Dedifferentiated amniotic fluid mesenchymal stem cell (primary cell): ENCODE measurements at regions not wholly inside any gene's neighbourhood (a gene's known extent, or its start where the extent isn't known, plus 50 kb on each side); places are given as distances from the start of the nearest gene placed in this dataset.

ENCODE experiments used
- DNase-seq: peaks from one replicate; pipeline ENCODE4 v3.0.0-alpha.2; 2016; ENCODE audit errors: extremely low spot score

DNA sequence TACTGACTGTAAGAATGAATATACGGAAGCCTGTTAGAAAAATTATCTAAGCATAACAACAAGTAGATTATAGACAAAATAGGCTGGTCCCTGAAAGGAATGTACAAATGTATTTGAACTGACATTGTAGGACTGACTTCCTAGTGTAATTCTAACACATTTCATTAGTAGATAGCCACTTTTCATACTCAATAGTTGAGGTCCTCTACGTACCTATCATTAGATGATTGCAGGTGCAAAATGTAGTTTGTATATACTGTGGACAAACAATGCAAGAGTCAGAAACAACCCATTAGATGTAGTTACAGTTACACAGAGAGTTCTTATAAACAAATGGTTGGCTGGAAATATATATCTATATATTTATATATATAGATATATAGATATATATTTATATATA is 402.3 kb upstream of the SLITRK6 start:
- DNase-seq = no peak

DNA sequence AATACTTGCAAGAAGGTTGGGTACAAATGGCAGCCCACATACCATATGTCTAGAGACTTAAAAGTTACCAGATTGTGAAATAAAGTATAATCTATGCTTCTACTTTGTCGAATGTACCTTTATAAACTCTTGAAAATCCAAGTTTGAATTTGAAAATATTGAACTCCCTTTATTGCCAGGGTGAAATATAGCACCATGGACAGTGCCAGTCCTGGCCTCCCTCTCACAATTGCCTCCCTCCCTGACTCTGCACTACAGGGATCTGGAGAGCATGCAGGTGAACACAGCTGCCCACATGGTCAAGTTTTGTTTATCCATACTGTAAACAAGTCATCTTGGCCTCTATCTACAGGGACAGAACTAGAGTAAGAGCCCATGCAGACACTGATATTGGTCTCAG is 394.1 kb upstream of the SLITRK6 start:
- DNase-seq = no peak

DNA sequence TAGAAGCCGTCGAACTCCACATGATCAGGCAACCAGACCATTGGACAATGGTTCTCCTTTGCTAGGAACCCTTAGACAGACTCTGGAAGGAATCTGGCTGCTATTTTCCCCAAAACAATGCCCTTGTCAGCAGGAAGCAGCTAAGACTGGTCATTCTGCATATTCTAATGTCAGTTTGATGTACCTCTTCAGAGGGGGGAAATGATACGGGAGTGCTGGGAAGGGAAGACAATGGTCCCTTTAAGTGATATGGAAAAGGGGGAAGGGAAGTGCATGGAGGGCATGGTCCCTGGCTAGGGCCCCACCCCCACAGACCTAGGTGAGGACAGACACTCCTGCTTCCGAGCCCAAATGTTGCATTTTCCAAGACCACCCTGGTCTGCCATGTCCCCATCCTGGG is 389.0 kb upstream of the SLITRK6 start:
- DNase-seq = no peak

DNA sequence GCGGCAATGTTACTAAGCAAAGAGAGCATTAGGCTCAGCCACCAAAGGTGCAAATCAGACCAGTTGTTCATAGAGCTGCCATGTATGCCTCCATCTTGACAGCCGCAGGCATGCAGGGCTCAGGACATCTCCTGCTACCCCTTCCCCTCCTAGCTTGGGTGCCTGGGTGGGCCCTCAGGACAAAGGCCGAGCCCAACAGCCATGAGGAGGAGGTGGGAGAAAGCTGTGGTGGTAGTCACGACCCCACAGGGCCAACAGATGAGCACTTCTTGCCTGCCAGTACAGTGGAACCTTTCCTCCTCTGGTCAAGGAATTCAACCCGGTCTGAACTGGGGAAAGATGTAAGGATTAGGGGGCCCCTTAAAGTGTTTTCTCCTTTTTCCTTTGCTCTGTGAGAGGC is 386.4 kb upstream of the SLITRK6 start:
- DNase-seq = no peak

DNA sequence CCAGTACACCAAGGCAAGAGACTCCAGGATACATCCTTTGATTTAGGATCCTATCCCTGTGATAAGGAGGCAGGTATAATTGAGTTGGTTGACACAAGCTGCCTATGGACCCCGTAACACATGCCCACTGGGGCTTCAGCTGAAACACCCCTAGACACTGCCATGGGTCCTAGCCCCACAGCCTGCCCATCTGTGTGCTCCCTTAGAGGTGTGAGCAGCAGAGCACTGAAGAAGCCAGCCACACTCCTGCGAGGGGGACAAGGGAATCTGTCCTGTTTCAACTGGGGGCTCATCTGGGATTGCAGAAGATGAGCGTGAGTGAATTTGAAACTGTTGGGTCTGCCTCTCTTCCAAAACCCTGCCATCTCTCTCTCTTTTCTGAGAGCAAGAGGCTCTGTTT is 385.9 kb upstream of the SLITRK6 start:
- no peak for DNase-seq

DNA sequence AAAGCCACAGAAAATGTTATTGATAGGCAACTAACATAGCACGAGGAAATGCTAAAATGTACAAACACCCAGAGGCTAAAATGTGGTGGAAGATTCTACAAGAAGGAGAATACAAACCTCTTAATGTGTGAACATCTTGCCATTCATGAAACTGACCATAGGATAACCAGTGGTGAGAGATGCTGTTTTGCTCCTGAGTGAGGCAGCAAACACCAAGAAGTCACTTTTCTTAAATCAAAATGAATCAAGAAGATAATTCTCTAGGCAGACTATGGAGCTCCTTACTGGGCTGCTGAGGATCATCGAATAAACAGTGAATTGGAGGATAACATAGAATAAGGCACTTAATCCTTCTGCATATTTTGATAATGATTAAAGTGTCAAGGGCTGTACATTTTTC is 375.4 kb upstream of the SLITRK6 start:
- no peak for DNase-seq

DNA sequence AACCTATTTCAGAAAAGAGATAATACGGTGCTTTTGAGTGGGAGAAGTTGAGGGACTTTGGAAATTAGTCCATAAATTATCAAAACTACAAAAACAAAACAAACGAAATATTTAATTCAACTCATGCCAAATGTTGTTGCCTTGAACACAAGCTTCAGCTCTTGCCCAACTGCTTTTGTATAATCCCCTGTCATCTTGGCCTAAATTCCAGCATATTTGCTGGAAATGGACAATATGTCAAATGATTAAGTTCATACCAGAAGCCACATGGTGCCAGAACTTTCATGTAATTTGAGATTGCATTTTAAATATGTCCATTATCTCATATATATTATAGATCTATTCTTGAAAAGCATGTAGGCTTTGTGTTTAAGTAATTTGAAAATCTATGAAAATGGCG is 373.7 kb upstream of the SLITRK6 start:
- no peak for DNase-seq

DNA sequence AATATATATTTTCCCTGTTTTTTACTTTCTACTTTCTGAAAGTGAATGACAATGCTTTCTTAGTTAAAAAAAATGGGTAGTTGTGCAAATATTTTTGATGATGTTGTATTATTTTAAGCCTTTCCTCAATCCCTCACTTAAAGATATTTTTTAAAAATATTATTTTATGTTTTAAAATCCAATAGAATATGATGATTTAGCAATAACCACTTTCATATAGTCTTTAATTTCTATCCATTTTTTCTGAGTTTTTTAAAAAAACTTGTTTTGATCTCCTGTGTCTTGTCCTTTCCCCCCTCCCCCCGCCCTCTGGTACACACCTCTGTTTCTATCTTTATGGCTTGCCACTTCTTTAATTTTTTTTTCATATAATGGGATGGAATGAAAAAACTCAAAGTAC is 362.0 kb upstream of the SLITRK6 start:
- no peak for DNase-seq

DNA sequence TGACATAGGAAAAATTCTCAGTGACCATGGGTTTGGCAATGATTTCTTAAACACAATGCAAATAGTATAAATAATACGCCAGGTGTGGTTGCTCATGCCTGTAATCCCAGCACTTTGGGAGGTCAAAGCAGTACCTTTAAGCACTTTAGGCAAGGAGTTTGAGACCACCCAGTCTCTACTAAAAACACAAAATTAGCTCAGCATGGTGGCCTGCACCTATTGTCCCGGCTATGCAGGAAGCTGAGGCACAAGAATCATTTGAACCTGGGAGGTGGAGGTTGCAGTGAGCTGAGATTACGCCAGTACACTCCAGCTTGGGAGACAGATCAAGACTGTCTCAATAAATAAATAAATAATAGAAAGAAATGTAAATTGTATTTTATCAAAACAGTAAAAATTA is 356.5 kb upstream of the SLITRK6 start:
- DNase-seq = no peak

DNA sequence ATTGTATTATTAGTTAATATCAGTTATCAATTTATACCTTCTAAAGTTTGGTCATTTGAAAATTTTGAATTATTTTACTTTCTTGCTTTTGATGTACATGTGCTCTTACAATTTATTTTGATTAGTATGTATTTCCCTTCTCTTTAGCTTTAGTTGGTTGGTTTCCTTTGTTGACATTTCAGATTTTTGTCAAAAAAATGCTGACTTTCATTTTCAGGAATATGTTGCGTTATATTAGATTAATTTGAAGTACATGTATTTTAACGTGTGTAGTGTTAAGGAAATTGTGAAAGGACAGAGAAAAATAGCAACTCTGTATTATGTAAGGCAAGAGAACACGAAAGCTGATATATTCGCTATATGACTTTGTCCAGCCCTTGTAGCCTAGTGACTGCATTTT is 342.9 kb upstream of the SLITRK6 start:
- no peak for DNase-seq

DNA sequence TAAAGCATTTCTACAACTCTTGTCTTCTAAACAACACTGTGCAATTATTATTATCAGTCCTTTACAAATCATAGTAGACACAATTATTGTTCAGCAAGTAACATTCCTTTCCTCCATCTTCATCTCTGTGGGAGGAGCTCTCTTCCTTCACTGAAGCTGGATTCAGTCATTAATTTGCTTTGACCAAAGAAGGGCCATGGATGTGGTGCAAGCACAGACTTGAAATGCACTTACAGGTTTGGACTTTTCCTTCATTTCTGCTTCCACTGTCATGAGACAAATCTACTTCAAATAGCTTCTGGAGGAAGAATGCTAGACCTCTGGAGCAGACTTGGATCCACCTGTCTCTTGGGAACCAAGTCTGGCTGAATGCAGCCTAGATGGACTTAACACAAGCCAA is 336.6 kb upstream of the SLITRK6 start:
- DNase-seq = no peak

DNA sequence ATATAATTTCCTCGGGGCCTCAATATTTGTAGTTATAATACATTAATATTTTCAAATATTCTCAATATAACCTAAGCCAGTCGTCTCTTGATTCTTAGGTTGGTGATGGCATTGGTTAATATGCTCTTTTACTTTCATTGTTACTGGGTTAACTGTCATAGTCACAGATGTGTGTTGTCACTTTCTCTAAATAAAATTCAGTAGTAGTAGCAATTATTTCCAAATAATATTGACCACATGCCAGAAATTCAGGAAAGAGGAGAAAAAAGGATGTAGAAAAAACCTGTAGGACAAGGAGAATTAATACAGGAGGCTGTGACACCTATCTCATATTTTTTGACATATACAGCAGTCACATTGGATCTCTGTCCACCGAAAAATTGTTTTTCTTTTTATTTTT is 322.7 kb upstream of the SLITRK6 start:
- no peak for DNase-seq

DNA sequence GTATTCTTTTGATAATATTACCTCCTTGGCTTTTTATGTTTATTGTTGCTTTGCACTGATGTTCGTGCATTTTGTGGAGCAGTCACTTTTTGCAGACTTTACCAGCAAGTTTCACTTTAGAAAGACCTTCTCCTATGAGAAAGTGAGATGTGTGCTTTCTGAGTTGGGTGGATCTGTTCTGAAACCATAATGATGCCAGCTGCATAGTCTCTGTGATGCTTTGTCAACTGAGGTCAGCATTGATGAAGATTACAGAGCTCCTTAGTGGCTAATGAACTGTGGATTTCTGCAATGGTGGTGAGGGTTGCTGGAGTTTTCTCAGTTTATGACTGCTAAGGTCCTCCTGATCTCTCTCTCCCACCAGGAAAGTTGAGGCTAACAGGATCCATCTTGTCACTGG is 309.9 kb upstream of the SLITRK6 start:
- DNase-seq = no peak

DNA sequence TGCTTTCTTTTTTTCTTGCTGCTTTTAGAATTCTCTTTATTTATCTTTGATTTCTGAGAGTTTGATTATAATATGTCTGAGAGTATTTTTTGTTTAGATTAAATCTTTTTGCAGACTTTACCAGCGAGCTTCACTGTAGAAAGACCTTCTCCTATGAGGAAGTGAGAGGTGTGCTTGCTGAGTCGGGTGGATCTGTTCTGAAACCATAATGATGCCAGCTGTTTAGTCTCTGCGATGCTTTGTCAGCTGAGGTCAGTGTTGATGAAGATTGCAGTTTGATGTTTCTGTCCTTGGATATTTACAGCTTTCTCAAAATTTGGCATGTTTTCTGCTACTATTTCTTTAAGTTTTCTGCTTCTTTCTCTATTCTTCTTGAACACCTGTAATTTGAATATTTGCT is 309.1 kb upstream of the SLITRK6 start:
- no peak for DNase-seq

DNA sequence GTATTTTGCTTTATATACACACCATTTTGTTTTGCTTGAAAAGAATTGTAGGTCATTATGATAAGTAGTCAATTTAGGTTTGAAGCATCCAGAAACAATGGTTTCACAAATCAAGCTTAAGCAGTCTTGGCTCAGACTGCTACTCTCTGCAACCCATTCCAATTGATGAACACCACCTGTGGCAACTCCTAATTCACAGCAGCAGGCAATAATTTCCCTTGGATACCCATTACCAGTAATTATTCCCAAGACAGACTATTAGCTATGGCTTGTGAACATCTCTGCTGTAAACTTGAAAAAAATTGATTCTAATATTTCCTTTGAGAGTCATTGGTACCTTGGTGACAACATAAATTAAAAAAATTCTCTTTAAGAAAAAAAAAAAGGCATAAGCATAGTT is 299.3 kb upstream of the SLITRK6 start:
- DNase-seq = no peak

DNA sequence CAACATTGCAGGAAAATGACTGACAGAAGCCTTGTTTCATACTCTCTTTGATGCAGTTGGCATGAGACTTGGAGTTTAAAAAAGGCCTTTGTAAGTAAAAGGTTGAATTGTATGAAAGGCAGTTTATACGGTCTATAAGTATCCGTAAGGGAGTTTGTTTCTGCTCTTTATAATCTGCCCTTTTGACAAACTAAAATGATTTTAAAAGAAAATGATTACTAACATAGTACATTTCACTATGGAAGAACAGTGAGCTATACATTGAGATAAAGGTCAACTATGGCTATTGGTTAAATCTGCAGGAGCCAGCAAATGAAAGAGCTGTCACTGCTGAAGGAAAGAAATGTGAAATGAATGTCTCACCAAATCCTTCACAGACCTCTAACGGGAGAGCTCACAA is 296.1 kb upstream of the SLITRK6 start:
- no peak for DNase-seq

DNA sequence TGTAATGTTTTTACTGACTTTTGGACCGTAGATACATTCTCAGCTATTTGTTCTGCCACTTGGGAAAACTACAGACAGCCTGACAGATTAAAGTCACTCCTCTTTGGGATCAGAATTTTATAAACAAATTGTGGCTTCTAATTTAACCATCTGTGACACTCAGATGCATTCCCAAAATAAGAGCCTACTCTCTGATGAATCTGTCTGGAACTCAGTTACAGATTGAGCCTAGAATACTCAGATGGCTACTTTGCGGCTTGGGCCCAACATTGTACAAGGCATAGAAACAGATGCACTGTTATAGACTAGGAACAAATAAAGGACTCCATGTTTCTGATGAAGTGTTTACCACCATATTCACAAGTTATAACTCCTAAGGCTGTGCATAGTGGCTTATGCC is 291.0 kb upstream of the SLITRK6 start:
- DNase-seq = peak; percentile 10

DNA sequence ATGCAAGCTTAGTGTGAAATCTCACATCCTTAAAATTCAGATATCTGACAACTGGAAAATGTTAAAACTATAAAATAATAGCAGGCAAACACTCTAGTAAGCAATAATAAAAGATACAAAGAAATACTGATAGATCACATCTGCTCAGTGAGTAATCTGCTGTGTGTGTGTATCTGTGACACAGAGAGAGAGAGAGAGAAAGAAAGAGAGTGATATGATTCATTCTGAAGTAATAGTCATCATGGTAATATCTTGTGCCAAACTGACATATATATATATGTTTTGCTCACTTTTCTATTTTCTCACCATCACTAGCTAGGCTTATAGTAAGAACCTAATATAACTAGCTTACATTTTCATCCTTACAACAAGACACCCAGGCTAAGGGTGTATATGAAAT is 288.0 kb upstream of the SLITRK6 start:
- no peak for DNase-seq

DNA sequence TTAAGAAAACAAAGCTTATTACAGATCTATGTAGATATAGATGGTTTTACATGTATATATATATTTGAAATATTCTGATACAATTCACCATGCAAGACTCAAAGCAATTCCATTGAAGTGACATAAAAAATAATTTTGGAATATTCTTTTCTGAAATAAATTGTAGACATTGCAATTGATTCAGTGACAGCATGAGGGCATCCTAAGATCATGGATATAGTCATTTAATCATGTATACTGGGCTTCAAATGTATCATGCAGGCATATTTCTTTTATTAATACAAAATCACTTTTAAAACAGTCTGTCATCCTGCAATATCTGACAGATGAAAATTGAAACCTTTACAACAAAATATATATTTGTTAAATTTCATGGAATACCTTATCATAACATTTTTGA is 286.7 kb upstream of the SLITRK6 start:
- no peak for DNase-seq

DNA sequence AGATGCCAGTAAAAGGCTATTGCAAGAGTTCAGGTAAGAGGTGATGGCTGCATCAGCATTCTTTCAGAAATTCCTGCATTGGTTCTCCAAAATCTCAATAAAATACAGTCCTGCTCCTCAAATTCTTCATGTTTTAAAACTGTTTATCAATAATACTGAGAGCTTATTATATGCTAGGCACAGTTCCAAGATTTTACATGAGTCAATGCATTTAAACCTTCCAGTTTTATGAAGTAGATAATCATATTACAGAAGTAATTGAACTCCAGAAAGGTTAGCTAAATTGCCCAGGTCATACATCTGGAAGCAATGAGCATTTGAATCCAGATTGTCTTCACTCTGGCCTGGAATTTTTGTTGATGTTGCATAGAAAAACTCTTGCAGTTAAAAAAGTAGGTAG is 282.9 kb upstream of the SLITRK6 start:
- no peak for DNase-seq

DNA sequence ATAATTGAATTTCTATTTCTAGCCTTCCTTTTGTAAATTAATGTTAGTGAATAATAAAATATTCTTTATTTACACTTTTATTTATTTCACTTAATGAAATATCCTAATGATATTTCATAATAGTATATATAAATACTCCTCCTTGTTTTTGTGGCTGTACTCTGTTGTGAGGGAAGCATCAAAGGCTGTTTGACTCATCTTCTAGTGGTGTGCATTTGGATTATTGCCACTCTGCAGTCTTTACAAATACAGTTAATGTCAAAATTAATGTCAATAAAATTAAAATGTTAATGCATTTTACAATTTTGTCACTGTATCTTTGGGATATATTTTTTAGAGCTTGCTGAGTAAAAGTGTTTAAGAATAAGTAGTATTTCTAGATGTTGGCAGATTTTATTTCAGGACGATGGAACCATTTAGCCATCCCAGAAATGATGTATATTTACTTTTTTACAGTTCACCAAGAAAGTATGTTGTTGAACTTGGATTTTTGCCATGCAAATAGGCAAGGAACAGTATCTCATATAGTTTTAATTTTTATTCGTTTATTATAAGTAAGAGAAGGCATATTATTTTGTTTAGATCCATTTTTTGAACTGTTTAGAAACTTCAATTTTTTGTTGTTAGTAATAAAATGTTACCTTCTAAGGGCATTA is 281.2 kb upstream of the SLITRK6 start:
- DNase-seq = no peak

DNA sequence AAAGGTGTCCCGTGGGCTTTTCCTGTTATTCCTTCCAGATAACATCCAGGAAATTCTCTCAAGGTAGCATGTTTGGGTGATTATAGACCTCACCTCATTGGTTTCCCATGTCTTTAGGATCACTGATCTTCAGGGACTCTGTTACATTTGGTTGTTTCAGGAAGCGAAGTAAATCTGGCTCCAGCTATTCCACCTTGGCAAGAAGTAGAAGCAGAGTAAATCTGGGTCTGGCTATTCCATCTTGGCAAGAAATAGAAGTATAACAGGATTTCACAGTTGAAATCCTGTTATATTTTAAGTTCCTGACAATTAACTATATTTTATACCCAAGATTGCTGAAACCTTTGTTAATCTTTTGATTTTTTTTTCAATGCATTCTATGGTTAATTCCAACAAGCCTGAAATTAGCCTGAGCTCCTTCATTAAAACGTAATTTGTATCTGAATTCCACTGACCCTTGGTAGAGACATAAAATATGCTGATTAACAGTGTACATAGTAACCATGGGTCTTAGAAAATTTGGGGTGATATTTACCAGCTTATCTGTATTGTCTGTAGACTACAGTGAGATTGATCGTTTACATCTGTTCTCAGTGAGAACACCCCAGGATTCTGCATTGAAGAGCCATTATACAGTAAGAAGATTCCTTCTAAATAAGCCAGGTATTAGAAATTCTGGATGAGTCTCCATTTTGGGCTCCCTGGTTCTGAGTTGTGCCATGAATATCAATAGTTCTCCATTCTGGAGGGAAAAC is 267.6 kb upstream of the SLITRK6 start:
- no peak for DNase-seq

DNA sequence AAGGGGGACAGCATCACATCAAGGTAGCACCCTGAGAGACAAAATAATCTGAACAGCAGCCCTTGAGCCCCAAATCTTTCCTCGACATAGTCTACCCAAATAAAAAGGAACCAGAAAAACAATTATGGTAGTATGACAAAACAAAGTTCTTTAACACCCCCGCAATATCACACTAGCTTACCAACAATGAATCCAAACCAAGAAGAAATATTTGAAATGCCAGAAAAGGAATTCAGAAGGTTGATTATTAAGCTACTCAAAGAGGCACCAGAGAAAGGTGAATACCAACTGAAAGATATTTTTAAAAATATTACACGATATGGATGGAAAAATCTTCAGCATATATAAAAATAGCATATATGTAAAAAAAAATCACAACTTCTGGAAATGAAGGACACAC is 252.9 kb upstream of the SLITRK6 start:
- no peak for DNase-seq
